SK-N-SH treated with all-trans-retinoic acid at 6 μM for 48 hours (cell line): ENCODE measurements at regions not wholly inside any gene's neighbourhood (a gene's known extent, or its start where the extent isn't known, plus 50 kb on each side); places are given as distances from the start of the nearest gene placed in this dataset.

Source experiments
- ATAC-seq: fragments of 200-7000 bp; cut with Tn5 transposase; 3 replicates; pipeline ENCODE4 v1.9.1; 2020; ENCODE audit warnings: mild to moderate bottlenecking, moderate library complexity
- ARNTL ChIP-seq: fragments of 450-650 bp; formaldehyde crosslinking; IDR thresholded peaks from 2 replicates; pipeline ENCODE4 v1.5.0; 2020; ENCODE audit warnings: low read depth, mild to moderate bottlenecking, moderate library complexity, borderline replicate concordance
- BACH2 ChIP-seq: fragments of 250-450 bp; sonication (Bioruptor Pico); IDR thresholded peaks from 2 replicates; pipeline ENCODE4 v1.9.0; 2021; ENCODE audit warnings: mild to moderate bottlenecking, borderline replicate concordance
- CSDC2 ChIP-seq: fragments of 250-450 bp; sonication (Bioruptor Pico); IDR thresholded peaks from 2 replicates; pipeline ENCODE4 v1.5.0; 2020; ENCODE audit warnings: mild to moderate bottlenecking, moderate library complexity
- CSRNP3 ChIP-seq: fragments of 250-450 bp; sonication (Bioruptor Pico); IDR thresholded peaks from 2 replicates; pipeline ENCODE4 v1.5.1; 2021; ENCODE audit warnings: mild to moderate bottlenecking, moderate library complexity
- ESRRG ChIP-seq: fragments of 250-450 bp; sonication (Bioruptor Pico); IDR thresholded peaks from 2 replicates; pipeline ENCODE4 v1.6.1; 2021; ENCODE audit warnings: mild to moderate bottlenecking
- GLIS3 ChIP-seq: fragments of 250-450 bp; sonication (Bioruptor Pico); IDR thresholded peaks from 2 replicates; pipeline ENCODE4 v1.5.0; 2020; ENCODE audit warnings: mild to moderate bottlenecking, moderate library complexity
- ISL1 ChIP-seq: fragments of 250-450 bp; sonication (Bioruptor Pico); IDR thresholded peaks from 2 replicates; pipeline ENCODE4 v2.1.2; 2022; ENCODE audit warnings: mild to moderate bottlenecking, moderate library complexity
- OSR1 ChIP-seq: fragments of 250-450 bp; sonication (Bioruptor Pico); IDR thresholded peaks from 2 replicates; pipeline ENCODE4 v1.8.0; 2022; ENCODE audit warnings: moderate library complexity, mild to moderate bottlenecking, inconsistent platforms
- POU6F1 ChIP-seq: fragments of 250-450 bp; sonication (Bioruptor Pico); IDR thresholded peaks from 2 replicates; pipeline ENCODE4 v1.8.0; 2021; ENCODE audit warnings: low read depth, mild to moderate bottlenecking, moderate library complexity, borderline replicate concordance
- PPARA ChIP-seq: fragments of 250-450 bp; sonication (Bioruptor Pico); IDR thresholded peaks from 2 replicates; pipeline ENCODE4 v1.5.0; 2020; ENCODE audit warnings: mild to moderate bottlenecking, borderline replicate concordance
- RARB ChIP-seq: fragments of 250-450 bp; sonication (Bioruptor Pico); IDR thresholded peaks from 2 replicates; pipeline ENCODE4 v1.8.0; 2021; ENCODE audit warnings: mild to moderate bottlenecking, moderate library complexity
- SNAI2 ChIP-seq: fragments of 250-450 bp; sonication (Bioruptor Pico); IDR thresholded peaks from 2 replicates; pipeline ENCODE4 v1.5.0; 2020; ENCODE audit warnings: mild to moderate bottlenecking, moderate library complexity
- TCF4 ChIP-seq: fragments of 250-450 bp; sonication (Bioruptor Pico); IDR thresholded peaks from 2 replicates; pipeline ENCODE4 v1.8.0; 2021; ENCODE audit warnings: mild to moderate bottlenecking, moderate library complexity, borderline replicate concordance
- TOX ChIP-seq: fragments of 250-450 bp; sonication (Bioruptor Pico); IDR thresholded peaks from 2 replicates; pipeline ENCODE4 v1.8.0; 2021; ENCODE audit warnings: mild to moderate bottlenecking, moderate library complexity, borderline replicate concordance
- ZC3H10 ChIP-seq: fragments of 250-450 bp; sonication (Bioruptor Pico); IDR thresholded peaks from 2 replicates; pipeline ENCODE4 v1.5.1; 2021; ENCODE audit warnings: mild to moderate bottlenecking, moderate library complexity
- ZFP3 ChIP-seq: fragments of 250-450 bp; sonication (Bioruptor Pico); IDR thresholded peaks from 2 replicates; pipeline ENCODE4 v1.5.0; 2020; ENCODE audit warnings: mild to moderate bottlenecking, moderate library complexity
- ZFP30 ChIP-seq: fragments of 450-650 bp; formaldehyde crosslinking; IDR thresholded peaks from 2 replicates; pipeline ENCODE4 v1.5.0; 2022; ENCODE audit warnings: mild to moderate bottlenecking, moderate library complexity
- ZNF565 ChIP-seq: fragments of 450-650 bp; formaldehyde crosslinking; conservative IDR thresholded peaks from 2 replicates; pipeline ENCODE4 v1.5.0; 2020; ENCODE audit warnings: low read depth, mild to moderate bottlenecking, moderate library complexity
- ZNF70 ChIP-seq: fragments of 450-650 bp; formaldehyde crosslinking; IDR thresholded peaks from 2 replicates; pipeline ENCODE4 v1.5.0; 2020; ENCODE audit warnings: mild to moderate bottlenecking, moderate library complexity
- ZNF8 ChIP-seq: fragments of 450-650 bp; formaldehyde crosslinking; IDR thresholded peaks from 2 replicates; pipeline ENCODE4 v1.5.0; 2020; ENCODE audit warnings: mild to moderate bottlenecking, moderate library complexity
- TF ChIP-seq, protein P1 (sequence below): fragments of 250-450 bp; sonication (Bioruptor Pico); IDR thresholded peaks from 2 replicates; pipeline ENCODE4 v1.8.0; 2020; ENCODE audit warnings: mild to moderate bottlenecking, moderate library complexity, borderline replicate concordance
- TF ChIP-seq, protein P2 (sequence below): fragments of 250-450 bp; sonication (Bioruptor Pico); IDR thresholded peaks from 2 replicates; pipeline ENCODE4 v1.5.0; 2020; ENCODE audit warnings: mild to moderate bottlenecking, moderate library complexity

DNA sequence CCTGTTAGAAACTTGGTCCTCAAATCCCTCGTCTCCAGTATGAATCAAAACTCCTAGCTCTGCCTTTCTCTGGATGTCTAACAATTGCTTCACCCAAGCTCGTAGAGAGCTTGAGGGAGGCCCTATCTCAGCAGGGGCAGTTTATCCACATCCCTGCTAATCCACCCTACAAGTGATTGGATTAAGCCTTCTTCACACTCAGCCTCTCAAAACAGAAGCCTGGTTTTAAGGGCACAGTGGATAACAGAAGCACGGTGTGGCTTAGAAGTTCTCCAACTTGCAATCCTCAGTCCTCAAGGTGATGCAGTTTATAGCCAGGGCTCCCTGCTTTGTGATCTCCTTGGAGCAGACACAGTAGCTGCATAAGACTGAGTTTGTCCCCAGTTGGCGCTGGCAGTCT lies 383.9 kb downstream of the KIF16B start:
- no peak for ATAC-seq
- TF ChIP-seq TOX (CRISPR knock-in tag) (no peak), POU6F1 (CRISPR knock-in tag) (no peak), CSDC2 (CRISPR knock-in tag) (no peak), OSR1 (CRISPR knock-in tag) (no peak), TCF4 (CRISPR knock-in tag) (no peak), PPARA (CRISPR knock-in tag) (no peak), RARB (no peak), CSRNP3 (no peak), GLIS3 (no peak), ZFP30 (no peak), ESRRG (no peak)
- TF ChIP-seq, protein P1, sequence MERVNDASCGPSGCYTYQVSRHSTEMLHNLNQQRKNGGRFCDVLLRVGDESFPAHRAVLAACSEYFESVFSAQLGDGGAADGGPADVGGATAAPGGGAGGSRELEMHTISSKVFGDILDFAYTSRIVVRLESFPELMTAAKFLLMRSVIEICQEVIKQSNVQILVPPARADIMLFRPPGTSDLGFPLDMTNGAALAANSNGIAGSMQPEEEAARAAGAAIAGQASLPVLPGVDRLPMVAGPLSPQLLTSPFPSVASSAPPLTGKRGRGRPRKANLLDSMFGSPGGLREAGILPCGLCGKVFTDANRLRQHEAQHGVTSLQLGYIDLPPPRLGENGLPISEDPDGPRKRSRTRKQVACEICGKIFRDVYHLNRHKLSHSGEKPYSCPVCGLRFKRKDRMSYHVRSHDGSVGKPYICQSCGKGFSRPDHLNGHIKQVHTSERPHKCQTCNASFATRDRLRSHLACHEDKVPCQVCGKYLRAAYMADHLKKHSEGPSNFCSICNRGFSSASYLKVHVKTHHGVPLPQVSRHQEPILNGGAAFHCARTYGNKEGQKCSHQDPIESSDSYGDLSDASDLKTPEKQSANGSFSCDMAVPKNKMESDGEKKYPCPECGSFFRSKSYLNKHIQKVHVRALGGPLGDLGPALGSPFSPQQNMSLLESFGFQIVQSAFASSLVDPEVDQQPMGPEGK, result no peak

- no peak for ATAC-seq
- TF ChIP-seq ZNF70 (CRISPR knock-in tag) (no peak), ZFP3 (no peak), SNAI2 (CRISPR knock-in tag) (no peak), CSDC2 (CRISPR knock-in tag) (no peak), PPARA (CRISPR knock-in tag) (no peak), ZNF8 (CRISPR knock-in tag) (no peak), ZC3H10 (no peak), TOX (CRISPR knock-in tag) (no peak), POU6F1 (CRISPR knock-in tag) (no peak), OSR1 (CRISPR knock-in tag) (no peak), RARB (no peak), ESRRG (no peak), ZFP30 (no peak), ZNF565 (CRISPR knock-in tag) (no peak), BACH2 (CRISPR knock-in tag) (no peak), ARNTL (no peak), TCF4 (CRISPR knock-in tag) (no peak), ISL1 (CRISPR knock-in tag) (no peak)
- TF ChIP-seq, protein P2, sequence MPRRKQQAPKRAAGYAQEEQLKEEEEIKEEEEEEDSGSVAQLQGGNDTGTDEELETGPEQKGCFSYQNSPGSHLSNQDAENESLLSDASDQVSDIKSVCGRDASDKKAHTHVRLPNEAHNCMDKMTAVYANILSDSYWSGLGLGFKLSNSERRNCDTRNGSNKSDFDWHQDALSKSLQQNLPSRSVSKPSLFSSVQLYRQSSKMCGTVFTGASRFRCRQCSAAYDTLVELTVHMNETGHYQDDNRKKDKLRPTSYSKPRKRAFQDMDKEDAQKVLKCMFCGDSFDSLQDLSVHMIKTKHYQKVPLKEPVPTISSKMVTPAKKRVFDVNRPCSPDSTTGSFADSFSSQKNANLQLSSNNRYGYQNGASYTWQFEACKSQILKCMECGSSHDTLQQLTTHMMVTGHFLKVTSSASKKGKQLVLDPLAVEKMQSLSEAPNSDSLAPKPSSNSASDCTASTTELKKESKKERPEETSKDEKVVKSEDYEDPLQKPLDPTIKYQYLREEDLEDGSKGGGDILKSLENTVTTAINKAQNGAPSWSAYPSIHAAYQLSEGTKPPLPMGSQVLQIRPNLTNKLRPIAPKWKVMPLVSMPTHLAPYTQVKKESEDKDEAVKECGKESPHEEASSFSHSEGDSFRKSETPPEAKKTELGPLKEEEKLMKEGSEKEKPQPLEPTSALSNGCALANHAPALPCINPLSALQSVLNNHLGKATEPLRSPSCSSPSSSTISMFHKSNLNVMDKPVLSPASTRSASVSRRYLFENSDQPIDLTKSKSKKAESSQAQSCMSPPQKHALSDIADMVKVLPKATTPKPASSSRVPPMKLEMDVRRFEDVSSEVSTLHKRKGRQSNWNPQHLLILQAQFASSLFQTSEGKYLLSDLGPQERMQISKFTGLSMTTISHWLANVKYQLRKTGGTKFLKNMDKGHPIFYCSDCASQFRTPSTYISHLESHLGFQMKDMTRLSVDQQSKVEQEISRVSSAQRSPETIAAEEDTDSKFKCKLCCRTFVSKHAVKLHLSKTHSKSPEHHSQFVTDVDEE, result no peak
These were observed 385.2 kb downstream of the KIF16B start for GRCh38 chr20:16187956-16188616.

DNA sequence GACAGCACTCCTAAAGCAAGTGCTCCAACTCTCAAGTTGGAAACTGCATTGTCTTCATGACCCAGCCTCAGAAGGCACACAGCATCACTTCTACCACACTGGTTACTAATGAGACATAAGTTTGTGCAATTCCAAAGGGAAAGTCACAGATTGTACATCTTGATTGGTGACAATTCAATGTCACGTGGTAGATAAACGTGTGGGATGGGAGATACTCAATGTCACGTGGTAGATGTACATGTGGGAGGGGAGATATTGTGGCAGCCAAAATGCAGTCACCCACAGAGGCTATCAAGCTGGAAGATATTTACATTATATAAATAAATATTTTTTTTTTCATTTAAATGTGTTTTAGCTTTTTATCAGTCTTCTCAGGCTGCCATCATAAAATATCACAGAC lies 393.3 kb downstream of the KIF16B start:
- ATAC-seq, result no peak
- TF ChIP-seq RARB, result no peak
- TF ChIP-seq ARNTL, result no peak
- no peak for TF ChIP-seq ZNF70 (CRISPR knock-in tag)
- no peak for TF ChIP-seq TCF4 (CRISPR knock-in tag)
- no peak for TF ChIP-seq BACH2 (CRISPR knock-in tag)
- TF ChIP-seq ZNF8 (CRISPR knock-in tag), result no peak
